HG02885 (cell line): ENCODE measurements at regions not wholly inside any gene's neighbourhood (a gene's known extent, or its start where the extent isn't known, plus 50 kb on each side); places are given as distances from the start of the nearest gene placed in this dataset.
A peak's percentile ranks its signal among the peaks of the same experiment; 100 is the strongest.

ENCODE experiments used
- ATAC-seq: cut with Tn5 transposase; IDR thresholded peaks from one replicate; pipeline ENCODE4 v1.9.1; 2021; ENCODE audit warnings: mild to moderate bottlenecking; ENCODE audit not compliant: unreplicated experiment, poor library complexity

DNA sequence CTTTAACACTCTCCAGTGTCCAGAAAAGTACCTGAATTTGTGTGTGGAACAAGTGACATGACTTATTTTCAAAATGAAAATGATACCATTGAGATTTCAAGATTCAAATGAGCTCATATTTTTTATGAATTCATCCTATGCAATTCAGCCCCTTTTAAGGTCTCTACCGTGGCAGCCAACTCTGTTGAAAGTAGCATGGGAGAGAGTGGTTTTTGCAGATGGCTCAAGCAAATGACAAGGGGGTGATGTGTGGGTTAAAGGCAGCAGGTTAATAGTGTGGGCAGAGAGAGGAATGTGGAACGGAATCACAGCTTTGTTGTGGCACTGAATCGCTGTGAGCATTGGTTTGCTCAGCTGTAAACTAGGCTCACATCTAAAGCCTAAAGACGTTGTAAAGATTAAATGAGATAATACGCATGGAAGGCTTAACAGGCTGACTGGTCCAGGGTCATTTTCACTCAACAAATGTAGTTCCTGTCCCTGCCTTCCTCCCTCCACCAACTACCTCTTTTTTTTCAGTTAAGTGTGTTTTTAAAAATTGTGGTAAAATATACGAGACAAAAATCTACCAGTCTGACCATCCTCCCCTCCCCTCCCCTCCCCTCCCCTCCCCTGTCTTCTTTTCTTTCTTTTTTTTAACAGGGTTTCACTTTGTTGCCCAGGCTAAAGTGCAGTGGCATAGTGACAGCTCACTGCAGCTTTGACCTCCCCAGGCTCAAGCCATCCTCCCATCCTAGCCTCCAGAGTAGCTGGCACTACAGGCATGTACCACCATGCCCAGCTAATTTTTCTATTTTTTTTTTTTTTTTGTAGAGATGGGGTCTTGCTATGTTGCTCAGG is 114.7 kb upstream of the ZNF217 start:
- peak; percentile 61 for ATAC-seq

DNA sequence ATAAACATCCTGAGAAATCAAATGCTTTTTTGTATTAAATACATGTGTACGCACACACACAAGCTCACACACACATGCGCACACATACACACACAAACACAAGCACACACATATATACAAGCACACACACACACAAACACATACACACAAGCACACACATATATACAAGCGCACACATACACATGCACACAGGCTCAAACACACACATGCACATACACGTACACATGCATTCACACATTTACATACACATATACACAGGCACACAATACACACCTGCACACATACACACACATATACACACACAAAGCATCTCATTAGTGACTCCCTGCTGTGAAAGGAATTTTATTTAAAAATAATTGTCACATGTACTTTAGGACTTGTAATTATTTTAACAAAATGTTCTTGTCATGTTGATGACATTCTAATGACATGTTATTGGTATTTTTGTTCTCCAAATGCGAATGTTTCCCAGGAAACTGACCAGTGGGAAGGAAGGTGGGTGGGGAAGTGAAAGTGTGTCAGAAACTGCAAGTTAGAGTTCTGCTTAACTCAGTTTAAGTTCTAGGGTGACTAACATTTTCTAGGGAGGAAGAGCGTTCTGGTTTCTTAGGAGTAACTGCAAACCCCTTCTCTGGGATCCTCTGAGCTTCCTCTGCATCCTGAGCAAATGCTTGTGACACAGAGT is 113.9 kb upstream of the ZNF217 start:
- peak; percentile 32 for ATAC-seq

DNA sequence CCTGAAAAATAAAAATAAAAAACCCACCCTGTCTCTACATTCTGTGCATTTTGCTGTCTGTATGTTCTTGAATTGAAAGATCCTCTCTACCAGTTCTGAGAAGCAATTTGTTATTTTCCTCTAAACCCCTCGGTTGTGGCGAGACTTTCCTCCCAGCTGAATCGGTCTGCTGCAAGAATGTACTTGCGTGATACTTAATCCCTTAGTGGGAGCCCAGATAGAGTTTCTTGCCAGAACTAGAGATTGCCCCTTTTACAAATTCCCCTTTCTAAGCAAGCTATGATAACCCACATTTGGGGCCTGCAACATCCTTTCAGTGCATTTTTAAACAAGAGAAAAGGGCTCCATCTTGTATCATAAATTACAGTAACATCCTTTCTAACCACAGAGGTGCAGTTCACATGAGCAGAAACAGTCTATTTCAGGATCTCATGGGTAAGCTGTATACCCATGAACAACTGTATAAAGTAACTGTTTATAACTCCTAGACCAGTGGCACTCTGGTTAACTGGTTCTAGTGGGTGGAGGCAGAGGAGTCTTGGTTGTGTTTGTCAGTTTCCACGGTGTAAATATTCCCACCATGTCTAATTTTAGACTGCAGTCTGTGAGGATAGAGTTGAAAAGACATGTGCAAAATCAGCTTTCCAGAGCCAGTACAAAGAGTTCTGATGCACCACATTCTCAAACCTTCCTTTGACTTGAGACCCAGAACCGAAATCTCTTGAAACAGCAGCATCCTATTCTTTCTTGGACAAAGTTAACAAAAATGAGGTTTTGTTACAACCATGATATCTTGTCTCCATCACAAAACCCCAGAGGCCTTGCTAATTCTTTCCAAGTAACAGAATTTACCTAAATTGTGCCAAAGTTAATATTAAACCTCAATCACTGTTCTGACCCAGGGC is 113.1 kb upstream of the ZNF217 start:
- peak; percentile 55 for ATAC-seq

DNA sequence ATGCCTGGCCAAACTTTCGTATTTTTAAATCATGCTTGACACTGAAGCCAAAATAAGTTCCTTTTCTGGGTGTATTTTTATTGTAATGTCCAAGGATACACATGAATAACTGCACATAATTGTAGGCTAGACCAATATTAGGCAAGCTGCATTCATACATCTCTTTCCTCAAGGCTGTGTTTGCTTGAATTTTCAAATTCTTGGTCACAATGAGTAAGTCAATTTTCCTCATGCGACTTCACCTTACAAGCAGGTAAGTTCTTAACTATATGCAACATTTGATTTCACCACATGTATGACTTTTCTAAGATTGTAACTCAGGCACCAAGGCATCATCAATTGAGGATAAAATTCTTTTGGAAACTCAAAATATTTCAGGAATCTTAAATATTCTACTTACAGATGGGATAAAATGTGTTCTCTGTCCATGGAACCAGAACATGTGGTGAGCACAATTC is 112.4 kb upstream of the ZNF217 start:
- no peak for ATAC-seq

GRCh38 chr20:53702617-53703016 is 109.0 kb upstream of the ZNF217 start:
- no peak for ATAC-seq

- no peak for ATAC-seq
Measured at GRCh38 chr20:53699906-53700305, 106.3 kb upstream of the ZNF217 start.

- ATAC-seq, result no peak
Measured at GRCh38 chr20:53699085-53699674, 105.5 kb upstream of the ZNF217 start.

DNA sequence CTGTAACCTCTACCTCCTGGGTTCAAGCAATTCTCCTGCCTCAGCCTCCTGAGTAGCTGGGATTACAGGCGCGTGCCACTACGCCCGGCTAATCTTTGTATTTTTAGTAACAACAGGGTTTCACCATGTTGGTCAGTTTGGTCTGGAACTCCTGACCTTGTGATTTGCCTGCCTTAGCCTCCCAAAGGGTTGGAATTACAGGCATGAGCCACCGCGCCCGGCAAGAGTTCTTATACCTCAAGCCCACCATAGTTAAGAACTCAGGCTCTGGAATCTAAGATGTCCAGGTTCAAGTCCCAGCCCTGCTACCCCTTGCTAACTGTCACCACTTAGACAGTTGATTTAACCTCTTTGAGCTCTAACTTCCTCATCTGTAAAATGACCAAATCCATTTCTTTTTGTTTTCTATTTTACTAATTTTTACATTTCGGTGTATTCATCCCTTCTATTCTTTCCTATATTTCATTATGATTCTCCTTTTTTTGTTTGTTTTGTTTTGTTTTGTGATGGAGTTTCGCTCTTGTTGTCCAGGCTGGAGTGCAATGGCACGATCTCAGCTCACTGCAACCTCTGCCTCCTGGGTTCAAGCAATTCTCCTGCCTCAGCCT is 104.8 kb upstream of the ZNF217 start:
- ATAC-seq, result no peak

DNA sequence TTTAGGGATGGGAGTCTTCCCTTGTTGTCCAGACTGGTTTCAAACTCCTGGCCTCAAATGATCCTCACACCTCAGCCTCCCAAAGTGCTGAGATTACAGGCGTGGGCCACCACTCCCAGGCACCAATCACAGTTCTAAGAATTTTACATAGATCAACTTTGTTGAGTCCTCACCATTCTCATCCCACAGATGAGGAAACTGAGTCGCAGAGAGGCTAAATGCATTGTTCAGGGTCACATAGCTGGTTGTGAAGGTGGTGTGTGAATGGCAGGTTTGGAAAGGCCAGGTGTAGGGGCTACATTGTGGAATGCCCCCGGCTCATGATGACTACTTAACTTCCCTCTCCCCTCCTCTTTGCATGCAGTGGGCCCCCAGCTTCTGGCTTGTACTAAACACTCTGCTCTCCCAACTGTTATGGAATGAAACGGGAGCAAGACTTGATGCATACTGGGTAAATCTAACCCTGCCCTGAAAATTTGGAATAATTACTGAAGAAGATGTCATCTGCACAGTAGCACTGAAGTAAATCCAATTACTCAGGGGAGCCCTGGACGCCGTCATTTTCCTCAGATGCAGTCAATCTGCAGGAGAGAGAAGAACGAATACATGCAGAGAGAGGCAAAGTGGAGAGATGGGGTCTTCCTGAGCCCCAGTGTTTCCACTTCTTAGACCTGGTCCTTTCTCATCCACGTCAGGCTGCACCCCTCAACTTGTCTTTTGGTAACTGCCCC is 102.3 kb upstream of the ZNF217 start:
- ATAC-seq, result no peak

GRCh38 chr20:53693262-53693871 is 99.7 kb upstream of the ZNF217 start:
- no peak for ATAC-seq

GRCh38 chr20:53692465-53693067 is 98.9 kb upstream of the ZNF217 start:
- ATAC-seq, result no peak

- ATAC-seq, result no peak
Measured at GRCh38 chr20:53691811-53692192, 98.2 kb upstream of the ZNF217 start.

DNA sequence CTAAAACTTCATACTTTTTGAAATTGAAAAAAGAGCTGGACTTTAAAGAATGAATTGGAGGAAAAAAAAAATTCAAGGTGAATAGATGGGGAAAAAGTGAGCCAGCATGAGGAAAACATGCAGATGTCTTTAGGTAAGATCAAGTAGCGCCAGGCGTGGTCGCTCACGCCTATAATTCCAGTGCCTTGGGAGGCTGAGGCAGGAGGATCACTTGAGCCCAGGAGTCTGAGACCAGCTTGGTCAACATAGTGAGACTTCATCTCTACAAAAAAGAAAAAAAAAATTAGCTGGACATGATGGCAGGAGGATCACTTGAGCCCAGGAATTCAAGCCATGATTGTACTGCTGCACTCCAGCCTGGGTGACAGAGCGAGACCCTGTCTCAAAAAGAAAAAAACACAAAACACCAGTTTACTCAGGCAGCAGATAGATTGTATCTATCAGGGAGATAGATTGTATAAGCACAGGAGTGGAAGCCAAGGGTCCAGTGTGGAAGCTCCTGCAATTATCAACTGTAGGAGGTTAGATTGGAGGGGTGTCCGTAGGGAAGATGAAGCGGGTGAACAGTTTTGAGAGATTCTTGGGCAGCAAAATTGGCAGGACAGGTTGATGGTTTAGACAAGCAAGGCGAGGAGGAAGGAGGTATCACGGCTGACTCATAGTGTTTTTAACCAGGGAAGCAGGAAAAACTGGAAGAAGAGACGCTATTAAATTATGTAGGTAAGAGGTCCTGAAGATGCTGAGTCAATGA is 97.6 kb upstream of the ZNF217 start:
- no peak for ATAC-seq

GRCh38 chr20:53688085-53688484 is 94.4 kb upstream of the ZNF217 start:
- ATAC-seq, result no peak

- ATAC-seq, result no peak
Measured at GRCh38 chr20:53685070-53685595, 91.5 kb upstream of the ZNF217 start.

- ATAC-seq, result no peak
Measured at GRCh38 chr20:53683506-53683905, 89.9 kb upstream of the ZNF217 start.

- ATAC-seq, result no peak
Measured at GRCh38 chr20:53681352-53682212, 87.9 kb upstream of the ZNF217 start.
